Trophoblast cell (in vitro differentiated cells and primary cell): ENCODE measurements at regions not wholly inside any gene's neighbourhood (a gene's known extent, or its start where the extent isn't known, plus 50 kb on each side); places are given as distances from the start of the nearest gene placed in this dataset.

Source experiments
- DNase-seq, 2 donors: peaks; one replicate each; pipeline ENCODE4 v3.0.0-alpha.2; 2016
- H2AFZ ChIP-seq: 2 replicates; pipeline ENCODE4 v1.6.1; 2013; ENCODE audit warnings: low read length, moderate library complexity, mild to moderate bottlenecking; ENCODE audit not compliant: insufficient read depth, poor library complexity
- H2AK5ac ChIP-seq: 2 replicates; pipeline ENCODE4 v1.6.1; 2013; ENCODE audit warnings: mild to moderate bottlenecking, low read length
- H2BK120ac ChIP-seq: 2 replicates; pipeline ENCODE4 v1.6.1; 2013; ENCODE audit warnings: low read length, mild to moderate bottlenecking, moderate library complexity; ENCODE audit not compliant: insufficient read depth, poor library complexity
- H2BK12ac ChIP-seq: 2 replicates; pipeline ENCODE4 v1.6.1; 2013; ENCODE audit warnings: mild to moderate bottlenecking, low read length, moderate library complexity
- H2BK5ac ChIP-seq: 2 replicates; pipeline ENCODE4 v1.6.1; 2013; ENCODE audit warnings: low read length, low read depth, moderate library complexity, mild to moderate bottlenecking; ENCODE audit not compliant: poor library complexity
- H3K14ac ChIP-seq: 2 replicates; pipeline ENCODE4 v1.6.1; 2013; ENCODE audit warnings: mild to moderate bottlenecking, low read length
- H3K18ac ChIP-seq: 2 replicates; pipeline ENCODE4 v1.6.1; 2013; ENCODE audit warnings: mild to moderate bottlenecking, low read length
- H3K23ac ChIP-seq: 2 replicates; pipeline ENCODE4 v1.6.1; 2013; ENCODE audit warnings: low read length
- H3K27ac ChIP-seq: 2 replicates; pipeline ENCODE4 v1.5.1; 2013; ENCODE audit warnings: low read depth, mild to moderate bottlenecking, inconsistent platforms, low read length, moderate library complexity
- H3K27me3 ChIP-seq: 2 replicates; pipeline ENCODE4 v1.6.1; 2013; ENCODE audit warnings: inconsistent platforms, mild to moderate bottlenecking, low read length, moderate library complexity; ENCODE audit not compliant: insufficient read depth
- H3K36me3 ChIP-seq, 2 experiments: 1 replicate in 1 of 2; 2 replicates in 1 of 2; pipeline ENCODE4 v1.6.1; 2013; ENCODE audit warnings: low read length in 2 of 2, mild to moderate bottlenecking in 2 of 2, moderate library complexity in 1 of 2; ENCODE audit not compliant: insufficient read depth in 2 of 2, control insufficient read depth in 1 of 2
- H3K4ac ChIP-seq: 2 replicates; pipeline ENCODE4 v1.6.1; 2013; ENCODE audit warnings: low read depth, mild to moderate bottlenecking, low read length, moderate library complexity
- H3K4me1 ChIP-seq, 2 experiments: 1 replicate in 1 of 2; 2 replicates in 1 of 2; pipeline ENCODE4 v1.6.1; 2013; ENCODE audit warnings: low read length in 2 of 2, mild to moderate bottlenecking in 2 of 2, moderate library complexity in 1 of 2; ENCODE audit not compliant: insufficient read depth in 2 of 2, control insufficient read depth in 1 of 2
- H3K4me2 ChIP-seq: 2 replicates; pipeline ENCODE4 v1.6.1; 2013; ENCODE audit warnings: inconsistent platforms, mild to moderate bottlenecking, low read length, moderate library complexity
- H3K4me3 ChIP-seq: 2 replicates; pipeline ENCODE4 v1.5.1; 2013; ENCODE audit warnings: mild to moderate bottlenecking, low read depth, low read length, inconsistent platforms
- H3K79me1 ChIP-seq: one replicate; pipeline ENCODE4 v1.6.1; 2013; ENCODE audit warnings: low read length
- H3K79me2 ChIP-seq: 2 replicates; pipeline ENCODE4 v1.6.1; 2013; ENCODE audit warnings: low read length, mild to moderate bottlenecking; ENCODE audit not compliant: control insufficient read depth, insufficient read depth, poor library complexity
- H3K9ac ChIP-seq: 2 replicates; pipeline ENCODE4 v1.6.1; 2013; ENCODE audit warnings: mild to moderate bottlenecking, low read length
- H3K9me3 ChIP-seq: 2 replicates; pipeline ENCODE4 v1.6.1; 2013; ENCODE audit warnings: low read depth, mild to moderate bottlenecking, control low read depth, inconsistent platforms, low read length; ENCODE audit not compliant: insufficient read depth
- H4K12ac ChIP-seq: 2 replicates; pipeline ENCODE4 v1.6.1; 2013; ENCODE audit warnings: low read depth, mild to moderate bottlenecking, low read length, moderate library complexity
- H4K8ac ChIP-seq: 2 replicates; pipeline ENCODE4 v1.6.1; 2013; ENCODE audit warnings: low read depth, mild to moderate bottlenecking, low read length, moderate library complexity
- H4K91ac ChIP-seq: one replicate; pipeline ENCODE4 v1.6.1; 2013; ENCODE audit warnings: low read depth, mild to moderate bottlenecking, low read length, moderate library complexity
- WGBS: extraction: QIAGEN DNeasy Blood & Tissue Kit; methylation state at CpG from one replicate; pipeline ENCODE4 v1.1.7; 2013; ENCODE audit warnings: missing lambda C conversion rate; ENCODE audit not compliant: insufficient read length, insufficient coverage; ENCODE audit errors: extremely low coverage; 5-methylcytosine and 5-hydroxymethylcytosine counted together

DNA sequence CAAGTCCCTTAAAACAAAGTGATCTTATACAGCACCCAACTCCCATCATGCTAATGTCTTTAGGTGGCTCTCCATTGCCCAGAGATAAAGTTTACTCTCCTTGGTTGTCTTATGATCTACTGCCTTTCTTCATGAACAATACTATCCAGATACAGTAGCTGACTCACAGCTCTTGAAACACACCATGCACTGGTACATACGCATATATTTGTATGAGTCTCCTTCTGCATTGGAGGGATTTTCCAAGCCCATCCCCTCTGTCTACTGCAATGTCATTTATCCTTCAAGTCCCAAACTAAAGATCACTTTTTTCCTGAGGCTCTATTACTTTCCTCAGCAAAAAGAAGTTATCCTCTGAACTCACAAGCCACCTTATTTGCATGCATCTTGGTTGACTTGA is 84.7 kb upstream of the LRATD1 start:
- Histone ChIP-seq H3K79me1 (no peaks in the 10 kb centered on the region), H3K27ac (no peak overlapping the region), H2BK5ac (no peak overlapping the region), H3K4me3 (no peak overlapping the region), H3K4ac (no peak overlapping the region), H2AFZ (no peak overlapping the region), H4K12ac (no peak overlapping the region), H3K4me1 (no peaks in the 10 kb centered on the region), H4K91ac (no peak overlapping the region), H3K79me2 (no peaks in the 10 kb centered on the region), H3K9ac (no peak overlapping the region), H3K36me3 (no peaks in the 10 kb centered on the region), H3K4me2 (no peak overlapping the region), H2AK5ac (no peak overlapping the region), H3K18ac (no peak overlapping the region), H2BK120ac (no peak overlapping the region), H4K8ac (no peak overlapping the region), H2BK12ac (no peak overlapping the region), H3K23ac (no peak overlapping the region), H3K14ac (no peak overlapping the region), H3K27me3 (no peaks in the 10 kb centered on the region), H3K9me3 (peaks cover 2% of the 10 kb centered on the region)
- WGBS: no CpG with 5 or more reads among the region's 1 CpG
- DNase-seq: no peak

- Histone ChIP-seq H3K4ac (no peak overlapping the region), H3K9ac (no peak overlapping the region), H3K79me1 (no peaks in the 10 kb centered on the region), H2BK5ac (no peak overlapping the region), H3K14ac (no peak overlapping the region), H2AK5ac (no peak overlapping the region), H3K4me2 (no peak overlapping the region), H3K27me3 (no peaks in the 10 kb centered on the region), H3K36me3 (no peaks in the 10 kb centered on the region), H3K79me2 (no peaks in the 10 kb centered on the region), H3K9me3 (peaks cover 2% of the 10 kb centered on the region), H2AFZ (no peak overlapping the region), H2BK12ac (no peak overlapping the region), H4K91ac (no peak overlapping the region), H4K12ac (no peak overlapping the region), H3K18ac (no peak overlapping the region), H3K4me3 (no peak overlapping the region), H3K4me1 (peaks cover 0 to 2% of the 10 kb centered on the region in 2 experiments), H3K23ac (no peak overlapping the region), H4K8ac (no peak overlapping the region), H2BK120ac (no peak overlapping the region), H3K27ac (no peak overlapping the region)
- peak in 1 of 2 donors; percentile 19 for DNase-seq
- 100% methylated on average over 2 of the region's 3 CpGs for WGBS
These were observed 81.9 kb upstream of the LRATD1 start for GRCh38 chr2:14550658-14551057.

GRCh38 chr2:14551069-14551468 is 81.4 kb upstream of the LRATD1 start:
- H3K27ac ChIP-seq: no peak overlapping the region
- no peak overlapping the region for H3K4me3 ChIP-seq
- H4K12ac ChIP-seq: no peak overlapping the region
- no peak overlapping the region for H4K91ac ChIP-seq
- H3K4me2 ChIP-seq: no peak overlapping the region
- H3K23ac ChIP-seq: no peak overlapping the region
- no peaks in the 10 kb centered on the region for H3K79me2 ChIP-seq
- peaks cover 0 to 2% of the 10 kb centered on the region in 2 experiments for H3K4me1 ChIP-seq
- H3K9me3 ChIP-seq: peaks cover 2% of the 10 kb centered on the region
- H3K36me3 ChIP-seq: no peaks in the 10 kb centered on the region
- no peak overlapping the region for H4K8ac ChIP-seq
- H2AK5ac ChIP-seq: no peak overlapping the region
- no peak overlapping the region for H3K4ac ChIP-seq
- no peaks in the 10 kb centered on the region for H3K79me1 ChIP-seq
- no peak overlapping the region for H2BK120ac ChIP-seq
- peak; percentile 9 to 30 for DNase-seq
- H2BK5ac ChIP-seq: no peak overlapping the region
- no CpG with 5 or more reads among the region's 3 CpGs for WGBS
- no peak overlapping the region for H3K9ac ChIP-seq
- no peak overlapping the region for H2AFZ ChIP-seq
- no peak overlapping the region for H3K18ac ChIP-seq
- no peak overlapping the region for H3K14ac ChIP-seq
- no peaks in the 10 kb centered on the region for H3K27me3 ChIP-seq
- no peak overlapping the region for H2BK12ac ChIP-seq

- no peaks in the 10 kb centered on the region for H3K27me3 ChIP-seq
- H3K9ac ChIP-seq: no peak overlapping the region
- peaks cover 0 to 2% of the 10 kb centered on the region in 2 experiments for H3K4me1 ChIP-seq
- peak overlapping the region; percentile 43 for H2BK120ac ChIP-seq
- H4K12ac ChIP-seq: no peak overlapping the region
- H2AK5ac ChIP-seq: no peak overlapping the region
- no peak overlapping the region for H2BK5ac ChIP-seq
- H3K18ac ChIP-seq: no peak overlapping the region
- H3K4ac ChIP-seq: no peak overlapping the region
- DNase-seq: no peak
- no peaks in the 10 kb centered on the region for H3K36me3 ChIP-seq
- no peak overlapping the region for H3K27ac ChIP-seq
- no peak overlapping the region for H3K4me3 ChIP-seq
- H4K91ac ChIP-seq: no peak overlapping the region
- H4K8ac ChIP-seq: no peak overlapping the region
- no CpG with 5 or more reads among the region's 1 CpG for WGBS
- H3K14ac ChIP-seq: no peak overlapping the region
- no peak overlapping the region for H3K4me2 ChIP-seq
- no peak overlapping the region for H3K23ac ChIP-seq
- H3K79me2 ChIP-seq: no peaks in the 10 kb centered on the region
- H3K9me3 ChIP-seq: peaks cover 2% of the 10 kb centered on the region
- no peak overlapping the region for H2BK12ac ChIP-seq
- no peaks in the 10 kb centered on the region for H3K79me1 ChIP-seq
- no peak overlapping the region for H2AFZ ChIP-seq
These were observed 80.2 kb upstream of the LRATD1 start for GRCh38 chr2:14552286-14552685.
